Thyroid gland (tissue), 4 donors: ENCODE measurements at regions not wholly inside any gene's neighbourhood (a gene's known extent, or its start where the extent isn't known, plus 50 kb on each side); places are given as distances from the start of the nearest gene placed in this dataset.
"Not testable (repeated sequence)": the region's sequence is repeated elsewhere in the genome, so short reads cannot be mapped to it uniquely, and the experiment has no call there.

ENCODE experiments used
- DNase-seq, 2 donors: peaks; one replicate each; pipeline ENCODE4 v3.0.0-alpha.2; 2019
- H3K27ac ChIP-seq, 3 donors: fragments of 200-600 bp; sonication (generic); 1 replicate in 2 of 3; 2 replicates in 1 of 3; pipeline ENCODE4 v1.5.1; 2016 to 2019; ENCODE audit warnings: mild to moderate bottlenecking in 1 of 3, moderate library complexity in 1 of 3
- H3K27me3 ChIP-seq: fragments of 200-600 bp; sonication (generic); one replicate; pipeline ENCODE4 v1.5.1; 2019
- H3K36me3 ChIP-seq, 2 donors: fragments of 200-600 bp; sonication (generic); one replicate each; pipeline ENCODE4 v1.5.1; 2016 to 2019
- H3K4me1 ChIP-seq, 2 donors: fragments of 200-600 bp; sonication (generic); one replicate each; pipeline ENCODE4 v1.5.1; 2017 to 2019
- H3K4me3 ChIP-seq, 3 donors: fragments of 200-600 bp; sonication (generic); replicated peaks in 1 of 3; 1 replicate in 2 of 3; 2 replicates in 1 of 3; pipeline ENCODE4 v1.5.1; 2016; ENCODE audit warnings: mild to moderate bottlenecking in 1 of 3
- H3K9me3 ChIP-seq: fragments of 200-600 bp; sonication (generic); one replicate; pipeline ENCODE4 v1.5.1; 2017
- POLR2A ChIP-seq, 2 donors: fragments of 450-650 bp; IDR thresholded peaks; one replicate each; pipeline ENCODE4 v1.6.1; 2017; ENCODE audit warnings: antibody characterized with exemption in 2 of 2, mild to moderate bottlenecking in 2 of 2, moderate library complexity in 1 of 2
- WGBS, 2 donors: methylation state at CpG; one replicate each; pipeline ENCODE4 v1.1.5; 2017; 5-methylcytosine and 5-hydroxymethylcytosine counted together
- intact Hi-C: fragments of 100-400 bp; cut with DNase I; formaldehyde crosslinking; loops from one replicate; pipeline ENCODE4 v1.15.1; 2023
- TF ChIP-seq, protein P1 (sequence below), 6 experiments: fragments of 200-600 bp in 3 of 6; fragments of 450-650 bp in 3 of 6; sonication (generic) in 3 of 6; IDR thresholded peaks; one replicate each; pipeline ENCODE4 v1.5.1; 2016 to 2019; ENCODE audit warnings: antibody characterized with exemption in 6 of 6, mild to moderate bottlenecking in 2 of 6, inconsistent platforms in 1 of 6, moderate library complexity in 1 of 6

DNA sequence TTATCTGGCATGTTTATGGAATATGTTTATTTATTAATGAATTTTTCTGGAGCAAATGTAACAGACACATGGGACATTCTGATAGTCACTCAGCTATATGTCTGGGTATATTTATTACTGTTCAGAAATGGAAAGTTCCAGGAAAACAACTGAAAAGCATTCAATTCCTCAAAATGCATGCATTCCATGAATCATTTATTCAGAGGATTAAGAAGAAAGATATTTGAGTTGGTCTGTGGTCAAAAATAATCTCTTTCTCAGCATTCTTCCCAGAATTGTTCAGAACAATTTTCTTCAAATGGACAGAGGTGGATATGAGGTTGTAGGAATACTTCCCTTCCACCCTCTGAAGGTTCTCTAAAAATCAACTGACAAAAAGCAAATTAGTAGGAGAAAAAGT is 97.6 kb upstream of the ITGB1 start:
- H3K27me3 ChIP-seq: no peaks in the 10 kb centered on the region
- TF ChIP-seq, protein P1, sequence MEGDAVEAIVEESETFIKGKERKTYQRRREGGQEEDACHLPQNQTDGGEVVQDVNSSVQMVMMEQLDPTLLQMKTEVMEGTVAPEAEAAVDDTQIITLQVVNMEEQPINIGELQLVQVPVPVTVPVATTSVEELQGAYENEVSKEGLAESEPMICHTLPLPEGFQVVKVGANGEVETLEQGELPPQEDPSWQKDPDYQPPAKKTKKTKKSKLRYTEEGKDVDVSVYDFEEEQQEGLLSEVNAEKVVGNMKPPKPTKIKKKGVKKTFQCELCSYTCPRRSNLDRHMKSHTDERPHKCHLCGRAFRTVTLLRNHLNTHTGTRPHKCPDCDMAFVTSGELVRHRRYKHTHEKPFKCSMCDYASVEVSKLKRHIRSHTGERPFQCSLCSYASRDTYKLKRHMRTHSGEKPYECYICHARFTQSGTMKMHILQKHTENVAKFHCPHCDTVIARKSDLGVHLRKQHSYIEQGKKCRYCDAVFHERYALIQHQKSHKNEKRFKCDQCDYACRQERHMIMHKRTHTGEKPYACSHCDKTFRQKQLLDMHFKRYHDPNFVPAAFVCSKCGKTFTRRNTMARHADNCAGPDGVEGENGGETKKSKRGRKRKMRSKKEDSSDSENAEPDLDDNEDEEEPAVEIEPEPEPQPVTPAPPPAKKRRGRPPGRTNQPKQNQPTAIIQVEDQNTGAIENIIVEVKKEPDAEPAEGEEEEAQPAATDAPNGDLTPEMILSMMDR (IDR thresholded peaks at IDR 0.05): no peak
- no peak for TF ChIP-seq POLR2A (IDR thresholded peaks at IDR 0.05)
- intact Hi-C loops: no loop called here

GRCh38 chr10:33052915-33053810 is 95.1 kb upstream of the ITGB1 start:
- WGBS, 2 donors: 83 to 88% methylated on average over 9 of the region's 9 CpGs
- no peak for DNase-seq
- H3K36me3 ChIP-seq: no peaks in the 10 kb centered on the region
- H3K27me3 ChIP-seq: no peaks in the 10 kb centered on the region
- intact Hi-C loops: no loop called here
- H3K4me1 ChIP-seq: no peaks in the 10 kb centered on the region
- H3K27ac ChIP-seq: no peak overlapping the region
- TF ChIP-seq POLR2A (IDR thresholded peaks at IDR 0.05): no peak
- TF ChIP-seq, protein P1 (IDR thresholded peaks at IDR 0.05): no peak
- H3K9me3 ChIP-seq: no peaks in the 10 kb centered on the region
- H3K4me3 ChIP-seq: no peak overlapping the region

More for the DNA sequence above, 97.6 kb upstream of the ITGB1 start:
- DNase-seq: no peak
- H3K36me3 ChIP-seq: no peaks in the 10 kb centered on the region
- H3K4me1 ChIP-seq: no peaks in the 10 kb centered on the region
- H3K4me3 ChIP-seq: no peak overlapping the region
- H3K9me3 ChIP-seq: no peaks in the 10 kb centered on the region
- H3K27ac ChIP-seq: no peak overlapping the region

GRCh38 chr10:33052263-33052875 is 94.3 kb upstream of the ITGB1 start:
- no peak for TF ChIP-seq POLR2A (IDR thresholded peaks at IDR 0.05)
- TF ChIP-seq, protein P1 (IDR thresholded peaks at IDR 0.05): no peak
- no peak for DNase-seq

DNA sequence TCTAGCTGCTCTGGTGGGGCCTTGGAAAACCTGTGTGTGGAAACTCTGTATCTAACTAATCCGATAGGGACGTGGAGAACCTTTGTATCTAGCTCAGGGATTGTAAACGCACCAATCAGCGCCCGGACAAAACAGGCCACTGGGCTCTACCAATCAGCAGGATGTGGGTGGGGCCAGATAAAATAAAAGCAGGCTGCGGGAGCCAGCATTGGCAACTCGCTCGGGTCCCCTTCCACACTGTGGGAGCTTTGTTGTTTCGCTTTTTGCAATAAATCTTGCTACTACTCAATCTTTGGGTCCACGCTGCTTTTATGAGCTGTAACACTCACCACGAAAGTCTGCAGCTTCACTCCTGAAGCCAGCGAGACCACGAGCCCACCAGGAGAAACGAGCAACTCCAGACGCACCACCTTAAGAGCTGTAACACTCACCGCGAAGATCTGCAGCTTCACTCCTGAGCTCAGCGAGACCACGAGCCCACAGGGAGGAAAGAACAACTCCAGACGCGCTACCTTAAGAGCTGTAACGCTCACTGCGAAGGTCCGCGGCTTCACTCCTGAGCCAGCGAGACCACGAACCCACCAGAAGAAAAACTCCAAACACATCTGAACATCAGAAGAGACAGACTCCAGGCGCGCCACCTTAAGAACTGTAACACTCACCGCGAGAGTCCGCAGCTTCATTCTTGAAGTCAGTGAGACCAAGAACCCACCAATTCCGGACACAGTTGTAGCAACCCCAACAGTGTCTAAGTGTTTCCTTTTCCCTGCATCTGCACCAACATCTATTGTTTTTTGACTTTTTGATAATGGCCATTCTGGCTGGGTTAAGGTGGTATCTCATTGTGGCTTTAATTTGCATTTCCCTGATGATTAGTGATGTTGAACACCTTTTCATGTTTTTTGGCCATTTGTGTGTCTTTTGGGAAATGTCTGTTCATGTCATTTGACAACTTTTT is 92.2 kb upstream of the ITGB1 start:
- intact Hi-C loops, H3K27ac ChIP-seq, H3K4me1 ChIP-seq, H3K9me3 ChIP-seq, H3K27me3 ChIP-seq, H3K4me3 ChIP-seq, DNase-seq, H3K36me3 ChIP-seq: not testable (repeated sequence)
- WGBS, 2 donors: 87% methylated on average over 32 to 33 of the region's 33 CpGs

More at GRCh38 chr10:33052263-33052875, 94.3 kb upstream of the ITGB1 start:
- intact Hi-C loops: no loop called here
- Histone ChIP-seq H3K36me3 (no peaks in the 10 kb centered on the region), H3K27ac (no peak overlapping the region), H3K9me3 (no peaks in the 10 kb centered on the region), H3K4me3 (no peak overlapping the region), H3K4me1 (no peaks in the 10 kb centered on the region), H3K27me3 (no peaks in the 10 kb centered on the region)
- 85 to 86% methylated on average over 7 of the region's 7 CpGs for WGBS, 2 donors

DNA sequence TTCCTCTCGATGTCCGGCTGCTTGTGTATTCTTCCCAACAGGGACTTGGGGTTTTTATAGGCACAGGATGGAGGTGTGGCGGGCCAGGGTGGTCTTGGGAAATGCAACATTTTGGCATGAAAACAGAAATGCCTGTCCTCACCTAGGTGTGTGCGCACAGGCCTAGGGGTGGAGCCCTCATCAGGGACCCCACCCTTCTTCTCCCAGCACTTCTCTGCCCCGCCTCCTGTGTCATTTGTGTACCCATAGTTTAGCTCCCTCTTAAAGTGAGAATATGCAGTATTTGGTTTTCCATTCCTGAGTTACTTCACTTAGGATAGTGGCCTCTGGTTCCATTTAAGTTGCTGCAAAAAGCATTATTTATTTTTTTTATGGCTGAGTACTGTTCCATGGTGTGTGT is 90.2 kb upstream of the ITGB1 start:
- H3K9me3 ChIP-seq: no peaks in the 10 kb centered on the region
- no peaks in the 10 kb centered on the region for H3K4me1 ChIP-seq
- H3K27me3 ChIP-seq: no peaks in the 10 kb centered on the region
- no peaks in the 10 kb centered on the region for H3K36me3 ChIP-seq
- intact Hi-C loops: no loop called here
- no peak for DNase-seq
- 92 to 94% methylated on average over 5 of the region's 5 CpGs for WGBS, 2 donors
- H3K4me3 ChIP-seq: no peak overlapping the region
- no peak overlapping the region for H3K27ac ChIP-seq
- TF ChIP-seq, protein P1 (IDR thresholded peaks at IDR 0.05): no peak
- TF ChIP-seq POLR2A (IDR thresholded peaks at IDR 0.05): no peak
